HepG2 (cell line): ENCODE measurements at regions not wholly inside any gene's neighbourhood (a gene's known extent, or its start where the extent isn't known, plus 50 kb on each side); places are given as distances from the start of the nearest gene placed in this dataset.
"Not testable (repeated sequence)": the region's sequence is repeated elsewhere in the genome, so short reads cannot be mapped to it uniquely, and the experiment has no call there.

ENCODE experiments used
- CREB1 ChIP-seq, 2 experiments: fragments of 450-650 bp in 1 of 2; IDR thresholded peaks; 2 replicates each; pipeline ENCODE4 v1.6.1; 2016 to 2017; ENCODE audit warnings: control low read depth in 1 of 2, mild to moderate bottlenecking in 1 of 2, missing compliant biosample characterization in 1 of 2, missing genetic modification characterization in 1 of 2
- ZBTB8A ChIP-seq: sonication (generic); formaldehyde crosslinking; IDR thresholded peaks from 2 replicates; pipeline ENCODE4 v1.4.0; 2020; ENCODE audit warnings: mild to moderate bottlenecking, low read depth, missing genetic modification reagents, borderline replicate concordance
- ZFX ChIP-seq: sonication (generic); formaldehyde crosslinking; IDR thresholded peaks from 2 replicates; pipeline ENCODE4 v1.4.0; 2020; ENCODE audit warnings: mild to moderate bottlenecking, low read depth, missing genetic modification reagents, moderate library complexity
- ZNF780A ChIP-seq: sonication (generic); formaldehyde crosslinking; IDR thresholded peaks from 2 replicates; pipeline ENCODE4 v1.8.0; 2022; ENCODE audit warnings: mild to moderate bottlenecking, missing genetic modification reagents, moderate library complexity
- ZNF879 ChIP-seq: sonication (generic); formaldehyde crosslinking; IDR thresholded peaks from 2 replicates; pipeline ENCODE4 v1.8.1; 2023; ENCODE audit warnings: missing genetic modification reagents
- TF ChIP-seq, protein P1 (sequence below): sonication (generic); formaldehyde crosslinking; IDR thresholded peaks from 2 replicates; pipeline ENCODE4 v1.4.0; 2020; ENCODE audit warnings: mild to moderate bottlenecking, missing genetic modification reagents
- TF ChIP-seq, protein P2 (sequence below): IDR thresholded peaks from 2 replicates; pipeline ENCODE4 v1.6.1; 2012; ENCODE audit warnings: inconsistent platforms
- TF ChIP-seq, protein P3 (sequence below): sonication (generic); formaldehyde crosslinking; IDR thresholded peaks from 2 replicates; pipeline ENCODE4 v1.8.0; 2022; ENCODE audit warnings: mild to moderate bottlenecking, missing genetic modification reagents, moderate library complexity

DNA sequence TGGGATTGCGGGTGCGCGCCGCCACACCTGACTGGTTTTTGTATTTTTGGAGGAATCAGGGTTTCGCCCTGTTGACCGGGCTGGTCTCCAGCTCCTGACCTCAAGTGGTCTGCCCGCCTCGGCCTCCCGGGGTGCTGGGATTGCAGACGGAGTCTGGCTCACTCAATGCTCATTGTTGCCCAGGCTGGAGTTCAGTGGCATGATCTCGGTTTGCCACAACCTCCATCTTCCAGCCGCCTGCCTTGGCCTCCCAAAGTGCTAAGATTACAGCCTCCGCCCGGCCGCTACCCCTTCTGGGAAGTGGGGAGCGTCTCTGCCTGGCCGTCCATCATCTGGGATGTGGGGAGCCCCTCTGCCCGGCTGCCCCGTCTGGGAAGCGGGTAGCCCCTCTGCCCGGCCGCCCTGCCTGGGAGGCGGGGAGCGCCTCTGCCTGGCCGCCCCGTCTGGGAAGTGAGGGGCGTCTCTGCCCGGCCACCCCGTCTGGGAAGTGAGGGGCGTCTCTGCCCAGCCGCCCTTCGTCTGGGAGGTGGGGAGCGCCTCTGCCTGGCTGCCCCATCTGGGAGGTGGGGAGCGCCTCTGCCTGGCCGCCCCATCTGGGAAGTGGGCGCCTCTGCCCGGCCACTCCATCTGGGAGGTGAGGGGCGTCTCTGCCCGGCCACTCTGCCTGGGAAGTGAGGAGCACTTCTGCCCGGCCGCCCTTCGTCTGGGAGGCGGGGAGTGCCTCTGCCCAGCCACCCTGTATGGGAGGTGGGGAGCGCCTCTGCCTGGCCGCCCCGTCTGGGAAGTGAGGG is 381.8 kb upstream of the MIS18BP1 start:
- TF ChIP-seq ZNF879 (CRISPR knock-in tag); ZBTB8A (CRISPR knock-in tag); CREB1 (IDR thresholded peaks at IDR 0.05); CREB1 (CRISPR knock-in tag; IDR thresholded peaks at IDR 0.05); ZFX; ZNF780A: not testable (repeated sequence)
- TF ChIP-seq, protein P1, sequence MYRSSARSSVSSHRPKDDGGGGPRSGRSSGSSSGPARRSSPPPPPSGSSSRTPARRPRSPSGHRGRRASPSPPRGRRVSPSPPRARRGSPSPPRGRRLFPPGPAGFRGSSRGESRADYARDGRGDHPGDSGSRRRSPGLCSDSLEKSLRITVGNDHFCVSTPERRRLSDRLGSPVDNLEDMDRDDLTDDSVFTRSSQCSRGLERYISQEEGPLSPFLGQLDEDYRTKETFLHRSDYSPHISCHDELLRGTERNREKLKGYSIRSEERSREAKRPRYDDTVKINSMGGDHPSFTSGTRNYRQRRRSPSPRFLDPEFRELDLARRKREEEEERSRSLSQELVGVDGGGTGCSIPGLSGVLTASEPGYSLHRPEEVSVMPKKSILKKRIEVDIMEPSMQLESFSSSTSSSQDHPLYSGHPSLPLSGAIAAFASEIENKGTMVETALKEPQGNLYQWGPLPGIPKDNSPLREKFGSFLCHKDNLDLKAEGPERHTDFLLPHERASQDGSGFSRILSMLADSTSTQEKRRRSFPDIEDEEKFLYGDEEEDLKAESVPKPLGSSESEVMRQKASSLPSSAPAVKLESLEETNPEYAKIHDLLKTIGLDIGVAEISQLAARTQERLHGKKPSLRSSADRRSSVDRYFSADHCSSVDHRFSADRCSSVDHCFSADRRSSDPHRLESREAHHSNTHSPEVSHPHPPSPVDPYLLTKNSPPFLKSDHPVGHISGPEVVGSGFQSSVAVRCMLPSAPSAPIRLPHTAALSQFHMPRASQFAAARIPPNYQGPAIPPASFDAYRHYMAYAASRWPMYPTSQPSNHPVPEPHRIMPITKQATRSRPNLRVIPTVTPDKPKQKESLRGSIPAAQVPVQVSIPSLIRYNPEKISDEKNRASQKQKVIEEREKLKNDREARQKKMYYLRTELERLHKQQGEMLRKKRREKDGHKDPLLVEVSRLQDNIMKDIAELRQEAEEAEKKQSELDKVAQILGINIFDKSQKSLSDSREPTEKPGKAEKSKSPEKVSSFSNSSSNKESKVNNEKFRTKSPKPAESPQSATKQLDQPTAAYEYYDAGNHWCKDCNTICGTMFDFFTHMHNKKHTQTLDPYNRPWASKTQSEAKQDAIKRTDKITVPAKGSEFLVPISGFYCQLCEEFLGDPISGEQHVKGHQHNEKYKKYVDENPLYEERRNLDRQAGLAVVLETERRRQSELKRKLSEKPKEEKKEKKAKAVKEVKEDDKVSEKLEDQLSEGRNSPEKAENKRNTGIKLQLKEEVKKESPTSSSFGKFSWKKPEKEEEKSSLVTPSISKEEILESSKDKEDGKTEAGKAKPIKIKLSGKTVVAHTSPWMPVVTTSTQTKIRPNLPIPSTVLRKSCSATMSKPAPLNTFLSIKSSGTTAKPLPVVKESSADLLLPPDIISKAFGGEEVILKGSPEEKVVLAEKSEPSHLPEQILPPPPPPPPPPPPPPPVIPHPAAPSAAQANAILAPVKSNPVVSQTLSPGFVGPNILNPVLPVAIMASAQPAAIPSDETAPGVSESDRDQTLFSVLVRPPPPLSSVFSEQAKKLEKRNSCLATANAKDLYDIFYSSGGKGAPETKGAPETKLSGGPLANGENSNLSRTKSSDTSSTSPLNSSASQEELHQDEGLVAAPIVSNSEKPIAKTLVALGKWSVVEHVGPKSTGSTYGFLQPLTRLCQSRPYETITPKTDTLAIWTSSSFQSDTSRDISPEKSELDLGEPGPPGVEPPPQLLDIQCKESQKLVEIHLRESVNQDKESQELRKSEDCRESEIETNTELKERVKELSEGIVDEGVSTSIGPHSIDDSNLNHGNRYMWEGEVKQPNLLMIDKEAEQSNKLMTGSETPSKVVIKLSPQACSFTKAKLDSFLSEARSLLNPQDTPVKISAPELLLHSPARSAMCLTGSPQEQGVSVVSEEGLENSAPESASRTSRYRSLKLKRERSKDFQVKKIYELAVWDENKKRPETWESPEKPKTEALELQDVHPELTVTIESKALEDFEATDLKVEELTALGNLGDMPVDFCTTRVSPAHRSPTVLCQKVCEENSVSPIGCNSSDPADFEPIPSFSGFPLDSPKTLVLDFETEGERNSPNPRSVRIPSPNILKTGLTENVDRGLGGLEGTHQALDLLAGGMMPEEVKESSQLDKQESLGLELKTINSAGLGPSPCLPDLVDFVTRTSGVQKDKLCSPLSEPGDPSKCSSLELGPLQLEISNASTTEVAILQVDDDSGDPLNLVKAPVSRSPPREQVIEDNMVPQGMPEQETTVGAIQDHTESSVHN (CRISPR knock-in tag), result not testable (repeated sequence)
- TF ChIP-seq, protein P2, sequence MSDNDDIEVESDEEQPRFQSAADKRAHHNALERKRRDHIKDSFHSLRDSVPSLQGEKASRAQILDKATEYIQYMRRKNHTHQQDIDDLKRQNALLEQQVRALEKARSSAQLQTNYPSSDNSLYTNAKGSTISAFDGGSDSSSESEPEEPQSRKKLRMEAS, result not testable (repeated sequence)
- TF ChIP-seq, protein P3, sequence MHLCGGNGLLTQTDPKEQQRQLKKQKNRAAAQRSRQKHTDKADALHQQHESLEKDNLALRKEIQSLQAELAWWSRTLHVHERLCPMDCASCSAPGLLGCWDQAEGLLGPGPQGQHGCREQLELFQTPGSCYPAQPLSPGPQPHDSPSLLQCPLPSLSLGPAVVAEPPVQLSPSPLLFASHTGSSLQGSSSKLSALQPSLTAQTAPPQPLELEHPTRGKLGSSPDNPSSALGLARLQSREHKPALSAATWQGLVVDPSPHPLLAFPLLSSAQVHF (CRISPR knock-in tag), result not testable (repeated sequence)
